ENCODE measurements at regions not wholly inside any gene's neighbourhood (a gene's known extent, or its start where the extent isn't known, plus 50 kb on each side); places are given as distances from the start of the nearest gene placed in this dataset.

DNA sequence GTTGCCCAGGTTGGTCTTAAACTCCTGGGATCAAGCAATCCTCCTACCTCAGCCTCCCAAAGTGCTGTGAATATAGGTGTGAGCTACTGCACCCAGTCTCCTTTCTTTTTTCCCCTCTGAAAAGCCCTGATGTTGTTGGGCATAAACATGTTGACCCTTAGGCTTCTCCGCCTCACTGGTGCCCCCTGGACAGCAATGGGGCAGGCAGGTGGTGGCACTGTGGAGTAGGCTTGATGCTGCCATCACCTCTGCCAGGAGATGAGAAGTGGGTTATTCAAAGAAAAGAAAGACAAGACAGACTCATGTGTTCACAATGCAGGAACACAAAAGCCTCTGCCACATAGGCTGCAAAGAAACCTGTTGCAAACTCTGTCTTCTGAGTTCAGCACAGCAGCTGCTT is 169.9 kb downstream of the EN1 start:
- Histone ChIP-seq H3K9me3 (ENCODE audit: control insufficient read depth, insufficient read depth, low read length) (no peaks in the 10 kb centered on the region), H4K20me1 (ENCODE audit: control insufficient read depth, insufficient read depth, low read depth, low read length) (no peaks in the 10 kb centered on the region), H3F3A (ENCODE audit: control insufficient read depth, insufficient read depth) (no peaks in the 10 kb centered on the region), H3K4me2 (ENCODE audit: low read length) (no peak overlapping the region), H3K27me3 (ENCODE audit: control insufficient read depth, low read length) (no peaks in the 10 kb centered on the region), H3K36me3 (ENCODE audit: control insufficient read depth, low read length) (no peaks in the 10 kb centered on the region), H3K4me1 (ENCODE audit: control insufficient read depth, low read length) (no peaks in the 10 kb centered on the region), H3K27ac (ENCODE audit: low read depth, low read length) (no peak overlapping the region), H3K79me2 (ENCODE audit: control insufficient read depth, low read length) (no peaks in the 10 kb centered on the region), H3K9me2 (replicated peaks; ENCODE audit: control insufficient read depth, low read length) (no peaks in the 10 kb centered on the region), H3K4me3 (ENCODE audit: low read length) (no peak overlapping the region)
- TF ChIP-seq EZH2phosphoT487 (IDR thresholded peaks at IDR 0.05; ENCODE audit: borderline replicate concordance, low read length): no peak
- TF ChIP-seq CTCF (IDR thresholded peaks at IDR 0.05; ENCODE audit: low read depth, low read length, poor library complexity, severe bottlenecking): no peak

GRCh38 chr2:118675531-118675930 is 171.9 kb downstream of the EN1 start:
- Histone ChIP-seq H3K4me1 (ENCODE audit: control insufficient read depth, low read length) (no peaks in the 10 kb centered on the region), H3K4me3 (ENCODE audit: low read length) (no peak overlapping the region)

DNA sequence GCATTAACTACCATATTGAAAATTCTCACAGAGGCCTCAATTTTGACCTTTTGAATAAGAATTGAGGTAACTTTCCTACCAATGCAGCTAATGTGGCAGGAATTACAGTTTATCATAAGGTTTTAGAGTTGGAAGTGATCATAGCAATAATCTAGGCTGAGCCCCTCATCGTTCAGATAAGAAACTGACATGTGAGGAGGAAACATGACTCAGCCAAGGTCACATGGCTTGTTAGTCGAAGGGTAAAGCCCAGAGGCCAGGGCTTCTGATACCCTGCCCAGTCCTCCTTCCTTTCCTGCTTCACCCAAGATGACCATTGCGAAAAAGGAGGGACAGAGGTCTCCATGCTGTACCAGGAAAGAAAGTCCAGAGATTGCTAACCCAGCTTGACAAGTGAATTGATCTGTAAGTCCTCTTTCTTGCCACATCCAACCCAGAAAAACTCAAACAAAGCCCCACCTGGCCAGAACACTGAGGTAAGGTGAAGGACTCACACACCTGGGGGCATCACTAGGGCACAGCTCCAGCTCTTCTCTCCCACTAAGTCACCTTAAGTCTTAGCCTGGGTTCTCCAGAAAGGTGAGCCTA is 174.8 kb downstream of the EN1 start:
- H3K27me3 ChIP-seq (ENCODE audit: control insufficient read depth, low read length): no peaks in the 10 kb centered on the region
- H3K9me3 ChIP-seq (ENCODE audit: control insufficient read depth, insufficient read depth, low read length): no peaks in the 10 kb centered on the region
- no peak overlapping the region for H3K4me2 ChIP-seq (ENCODE audit: low read length)
- no peaks in the 10 kb centered on the region for H3K4me1 ChIP-seq (ENCODE audit: control insufficient read depth, low read length)
- TF ChIP-seq CTCF (IDR thresholded peaks at IDR 0.05; ENCODE audit: low read depth, low read length, poor library complexity, severe bottlenecking) (no peak), EZH2phosphoT487 (IDR thresholded peaks at IDR 0.05; ENCODE audit: borderline replicate concordance, low read length) (no peak)
- no peaks in the 10 kb centered on the region for H3K9me2 ChIP-seq (replicated peaks; ENCODE audit: control insufficient read depth, low read length)
- no peaks in the 10 kb centered on the region for H3K79me2 ChIP-seq (ENCODE audit: control insufficient read depth, low read length)
- no peaks in the 10 kb centered on the region for H3K36me3 ChIP-seq (ENCODE audit: control insufficient read depth, low read length)
- H3K4me3 ChIP-seq (ENCODE audit: low read length): no peak overlapping the region
- no peaks in the 10 kb centered on the region for H4K20me1 ChIP-seq (ENCODE audit: control insufficient read depth, insufficient read depth, low read depth, low read length)
- no peak overlapping the region for H3K27ac ChIP-seq (ENCODE audit: low read depth, low read length)
- no peaks in the 10 kb centered on the region for H3F3A ChIP-seq (ENCODE audit: control insufficient read depth, insufficient read depth)

More at GRCh38 chr2:118675531-118675930, 171.9 kb downstream of the EN1 start:
- H3K9me2 ChIP-seq (replicated peaks; ENCODE audit: control insufficient read depth, low read length): no peaks in the 10 kb centered on the region
- no peaks in the 10 kb centered on the region for H3K79me2 ChIP-seq (ENCODE audit: control insufficient read depth, low read length)
- TF ChIP-seq EZH2phosphoT487 (IDR thresholded peaks at IDR 0.05; ENCODE audit: borderline replicate concordance, low read length) (no peak), CTCF (IDR thresholded peaks at IDR 0.05; ENCODE audit: low read depth, low read length, poor library complexity, severe bottlenecking) (no peak)
- H3K9me3 ChIP-seq (ENCODE audit: control insufficient read depth, insufficient read depth, low read length): no peaks in the 10 kb centered on the region
- H3K36me3 ChIP-seq (ENCODE audit: control insufficient read depth, low read length): no peaks in the 10 kb centered on the region
- no peaks in the 10 kb centered on the region for H4K20me1 ChIP-seq (ENCODE audit: control insufficient read depth, insufficient read depth, low read depth, low read length)
- no peak overlapping the region for H3K4me2 ChIP-seq (ENCODE audit: low read length)
- no peak overlapping the region for H3K27ac ChIP-seq (ENCODE audit: low read depth, low read length)
- no peaks in the 10 kb centered on the region for H3F3A ChIP-seq (ENCODE audit: control insufficient read depth, insufficient read depth)
- H3K27me3 ChIP-seq (ENCODE audit: control insufficient read depth, low read length): no peaks in the 10 kb centered on the region

Measured in DOHH2 (cell line).